ENCODE measurements at regions not wholly inside any gene's neighbourhood (a gene's known extent, or its start where the extent isn't known, plus 50 kb on each side); places are given as distances from the start of the nearest gene placed in this dataset.

- TF ChIP-seq, protein P1, sequence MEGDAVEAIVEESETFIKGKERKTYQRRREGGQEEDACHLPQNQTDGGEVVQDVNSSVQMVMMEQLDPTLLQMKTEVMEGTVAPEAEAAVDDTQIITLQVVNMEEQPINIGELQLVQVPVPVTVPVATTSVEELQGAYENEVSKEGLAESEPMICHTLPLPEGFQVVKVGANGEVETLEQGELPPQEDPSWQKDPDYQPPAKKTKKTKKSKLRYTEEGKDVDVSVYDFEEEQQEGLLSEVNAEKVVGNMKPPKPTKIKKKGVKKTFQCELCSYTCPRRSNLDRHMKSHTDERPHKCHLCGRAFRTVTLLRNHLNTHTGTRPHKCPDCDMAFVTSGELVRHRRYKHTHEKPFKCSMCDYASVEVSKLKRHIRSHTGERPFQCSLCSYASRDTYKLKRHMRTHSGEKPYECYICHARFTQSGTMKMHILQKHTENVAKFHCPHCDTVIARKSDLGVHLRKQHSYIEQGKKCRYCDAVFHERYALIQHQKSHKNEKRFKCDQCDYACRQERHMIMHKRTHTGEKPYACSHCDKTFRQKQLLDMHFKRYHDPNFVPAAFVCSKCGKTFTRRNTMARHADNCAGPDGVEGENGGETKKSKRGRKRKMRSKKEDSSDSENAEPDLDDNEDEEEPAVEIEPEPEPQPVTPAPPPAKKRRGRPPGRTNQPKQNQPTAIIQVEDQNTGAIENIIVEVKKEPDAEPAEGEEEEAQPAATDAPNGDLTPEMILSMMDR (IDR thresholded peaks at IDR 0.05; ENCODE audit: insufficient read depth, low read depth, low read length), result no peak
- DNase-seq (ENCODE audit: low read depth), result peak; percentile 50
- no peak overlapping the region for H3K4me3 ChIP-seq (ENCODE audit: low read depth, low read length)
Measured at GRCh38 chr6:77038807-77039206, 424.5 kb downstream of the HTR1B start.

DNA sequence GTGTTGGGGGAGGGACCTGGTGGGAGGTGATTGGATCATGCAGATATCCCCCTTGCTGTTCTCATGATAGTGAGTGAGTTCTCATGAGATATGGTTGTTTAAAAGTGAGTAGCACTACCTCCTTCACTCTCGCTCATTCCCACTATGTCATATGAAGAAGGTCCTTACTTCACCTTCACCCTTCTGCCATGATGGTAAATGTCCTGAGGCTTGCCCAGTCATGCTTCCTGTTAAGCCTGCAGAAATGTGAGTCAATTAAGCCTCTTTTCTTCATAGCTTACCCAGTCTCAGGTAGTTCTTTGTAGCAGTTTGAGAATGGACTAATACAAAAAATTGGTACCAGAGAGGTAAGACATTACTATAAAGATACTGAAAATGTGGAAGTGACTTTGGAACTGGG is 425.9 kb downstream of the HTR1B start:
- TF ChIP-seq, protein P1 (IDR thresholded peaks at IDR 0.05; ENCODE audit: insufficient read depth, low read depth, low read length), result no peak
- DNase-seq (ENCODE audit: low read depth), result no peak

GRCh38 chr6:77036400-77036799 is 426.9 kb downstream of the HTR1B start:
- H3K4me3 ChIP-seq (ENCODE audit: low read depth, low read length), result no peak overlapping the region
- peak; percentile 17 for DNase-seq (ENCODE audit: low read depth)
- TF ChIP-seq, protein P1 (IDR thresholded peaks at IDR 0.05; ENCODE audit: insufficient read depth, low read depth, low read length), result no peak

More for the DNA sequence above, 425.9 kb downstream of the HTR1B start:
- no peak overlapping the region for H3K4me3 ChIP-seq (ENCODE audit: low read depth, low read length)

DNA sequence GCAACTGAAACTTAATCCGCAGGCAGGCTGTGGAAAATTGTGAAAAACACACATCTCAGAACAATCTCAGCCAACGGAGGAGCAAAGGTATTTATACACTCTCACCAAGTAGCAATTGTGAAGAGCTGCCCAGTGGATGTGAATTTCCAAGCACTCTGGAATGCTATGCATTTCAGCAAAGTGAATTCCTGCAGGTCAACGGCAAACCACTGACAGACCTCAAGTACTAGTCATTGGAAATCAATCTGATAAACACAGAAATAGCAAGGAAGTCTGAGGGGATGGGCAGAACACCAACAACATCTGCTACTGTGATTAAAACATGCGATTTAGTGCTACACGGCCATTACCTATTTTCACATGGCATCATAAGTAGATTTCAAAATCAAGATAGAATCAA is 429.1 kb downstream of the HTR1B start:
- TF ChIP-seq, protein P1 (IDR thresholded peaks at IDR 0.05; ENCODE audit: insufficient read depth, low read depth, low read length), result no peak
- peak overlapping the region; percentile 0 for H3K4me3 ChIP-seq (ENCODE audit: low read depth, low read length)
- peak; percentile 89 for DNase-seq (ENCODE audit: low read depth)

DNA sequence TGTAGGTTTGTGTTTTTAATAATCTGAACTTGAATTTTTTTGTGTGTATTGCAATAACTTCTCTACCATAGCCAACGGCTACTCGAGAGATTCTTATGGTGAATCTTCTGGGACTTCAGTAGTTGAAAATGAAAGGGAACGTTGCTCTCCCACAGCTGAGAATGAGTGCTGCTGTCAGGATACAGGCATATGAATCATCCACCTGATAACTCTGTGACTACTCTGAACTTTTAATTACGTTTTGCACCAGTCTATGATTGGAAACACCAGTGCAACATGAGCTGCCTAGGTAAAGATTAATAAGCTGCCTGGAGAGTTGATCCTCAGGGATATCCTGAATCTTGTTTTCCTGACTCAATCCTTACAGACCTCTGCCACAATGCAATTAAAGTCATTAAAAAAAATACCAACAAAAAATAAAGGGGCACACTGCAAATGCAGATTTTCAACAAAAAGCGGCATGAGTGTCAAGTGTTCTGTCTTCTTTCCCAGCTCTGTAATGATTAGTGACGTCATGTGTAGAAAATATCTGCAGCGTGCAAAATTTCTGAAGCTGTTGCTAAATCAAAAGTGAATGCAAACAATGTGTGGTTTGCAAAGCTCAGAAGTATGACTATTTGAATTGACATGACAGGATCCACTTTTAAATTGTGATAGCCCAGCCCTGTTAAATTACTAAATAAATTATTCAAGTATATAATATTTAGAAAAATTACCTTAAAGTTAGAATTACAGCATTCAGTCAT is 432.2 kb downstream of the HTR1B start:
- TF ChIP-seq, protein P1 (IDR thresholded peaks at IDR 0.05; ENCODE audit: insufficient read depth, low read depth, low read length), result no peak
- peak; percentile 16 for DNase-seq (ENCODE audit: low read depth)
- H3K4me3 ChIP-seq (ENCODE audit: low read depth, low read length), result no peak overlapping the region

DNA sequence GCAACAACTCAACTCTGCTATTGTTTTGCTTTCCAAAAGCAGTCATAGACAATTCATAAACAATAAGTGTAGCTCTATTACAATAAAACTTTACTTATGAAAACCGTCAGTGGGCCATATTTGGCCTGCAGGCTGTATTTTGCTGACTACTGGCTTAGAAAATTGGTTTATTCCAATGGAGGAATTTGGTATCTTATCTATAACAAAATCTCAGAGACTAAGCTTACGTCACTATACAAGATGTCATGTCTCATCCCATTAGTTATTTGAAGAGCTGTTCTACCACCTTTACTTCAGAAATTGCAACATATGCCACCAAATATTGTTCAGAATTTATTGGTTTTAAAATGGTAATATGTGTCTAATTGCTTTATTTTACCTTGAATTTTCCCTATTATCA is 436.9 kb downstream of the HTR1B start:
- TF ChIP-seq, protein P1 (IDR thresholded peaks at IDR 0.05; ENCODE audit: insufficient read depth, low read depth, low read length), result no peak
- DNase-seq (ENCODE audit: low read depth), result no peak
- H3K4me3 ChIP-seq (ENCODE audit: low read depth, low read length), result no peak overlapping the region
